ENCODE measurements at regions not wholly inside any gene's neighbourhood (a gene's known extent, or its start where the extent isn't known, plus 50 kb on each side); places are given as distances from the start of the nearest gene placed in this dataset.

- H3K27me3 ChIP-seq (ENCODE audit: control insufficient read depth in 4 of 4, insufficient read depth in 4 of 4, low read length in 3 of 4), result no peaks in the 10 kb centered on the region
- H3K9me3 ChIP-seq (ENCODE audit: control insufficient read depth in 4 of 4, low read length in 3 of 4), result peaks cover 0 to 1% (median 0%) of the 10 kb centered on the region in 4 donors
- no peaks in the 10 kb centered on the region for H3K4me1 ChIP-seq (ENCODE audit: control insufficient read depth in 4 of 4, insufficient read depth in 4 of 4, low read length in 3 of 4)
- no peak overlapping the region for H3K9ac ChIP-seq (ENCODE audit: low read depth in 1 of 2, low read length in 2 of 2)
- no peaks in the 10 kb centered on the region for H3K36me3 ChIP-seq (ENCODE audit: control insufficient read depth in 4 of 4, insufficient read depth in 3 of 4, low read depth in 1 of 4, low read length in 3 of 4)
- WGBS, result 94% methylated on average over 35 of the region's 35 CpGs
- TF ChIP-seq HNF4G (IDR thresholded peaks at IDR 0.05) (no peak), ZBTB33 (IDR thresholded peaks at IDR 0.05) (no peak), TAF1 (conservative IDR thresholded peaks at IDR 0.05) (no peak), ATF3 (IDR thresholded peaks at IDR 0.05) (no peak), GABPA (IDR thresholded peaks at IDR 0.05 in 1 of 2, conservative IDR thresholded peaks at IDR 0.05 in 1 of 2) (no peak), SP1 (IDR thresholded peaks at IDR 0.05) (no peak), RAD21 (IDR thresholded peaks at IDR 0.05) (no peak), NR2F2 (IDR thresholded peaks at IDR 0.05) (no peak), EGR1 (IDR thresholded peaks at IDR 0.05; ENCODE audit: low read depth in 2 of 2) (no peak), FOXA1 (IDR thresholded peaks at IDR 0.05) (no peak), YY1 (IDR thresholded peaks at IDR 0.05) (no peak), RXRA (IDR thresholded peaks at IDR 0.05) (no peak), JUND (IDR thresholded peaks at IDR 0.05) (no peak), MAX (IDR thresholded peaks at IDR 0.05) (no peak), FOXA2 (IDR thresholded peaks at IDR 0.05) (no peak), CTCF (IDR thresholded peaks at IDR 0.05; ENCODE audit: low read depth, low read length, missing input control) (no peak), HNF4A (conservative IDR thresholded peaks at IDR 0.05) (no peak), REST (IDR thresholded peaks at IDR 0.05) (no peak)
- H3K27ac ChIP-seq (ENCODE audit: low read depth in 1 of 2, low read length in 2 of 2), result no peak overlapping the region
- no peak for DNase-seq (ENCODE audit: low spot score)
- H3K4me3 ChIP-seq (ENCODE audit: low read depth in 1 of 3, low read length in 3 of 3), result no peak overlapping the region
Observed at GRCh38 chr5:106154280-106154716, 1516.4 kb downstream of the EFNA5 start.

All from liver (tissue), 8 donors.